ENCODE measurements at regions not wholly inside any gene's neighbourhood (a gene's known extent, or its start where the extent isn't known, plus 50 kb on each side); places are given as distances from the start of the nearest gene placed in this dataset.

- ChIA-PET POLR2A (interaction anchor here (0.6 kb wide), 1 partner anchor 37 kb away, joined by 4 read pairs; no protein-coding TSS in a partner anchor), CTCF (interaction anchor here (0.6 kb wide), 1 partner anchor 10 kb away, joined by 3 read pairs; no protein-coding TSS in a partner anchor)
- Mint-ChIP-seq H3K27me3 (peaks cover 53% of the 10 kb centered on the region), H3K9me3 (no peaks in the 10 kb centered on the region), H3K27ac (no peak overlapping the region), H3K4me3 (peak overlapping the region; percentile 72), H3K4me1 (peaks cover 15% of the 10 kb centered on the region), H3K36me3 (ENCODE audit: low read depth) (no peaks in the 10 kb centered on the region)
- no peak for DNase-seq
These were observed 61.1 kb downstream of the SPATA31C2 start for GRCh38 chr9:88077071-88077617.

GRCh38 chr9:88076286-88077070 lies 61.8 kb downstream of the SPATA31C2 start:
- CTCF ChIA-PET: interaction anchor here (0.6 kb wide), 1 partner anchor 9 kb away, joined by 3 read pairs; no protein-coding TSS in a partner anchor
- POLR2A ChIA-PET: interaction anchor here (0.6 kb wide), 2 partner anchors 37 to 97 kb away, joined by 3 to 4 read pairs; no protein-coding TSS in a partner anchor
- peaks cover 15% of the 10 kb centered on the region for H3K4me1 Mint-ChIP-seq
- no peaks in the 10 kb centered on the region for H3K9me3 Mint-ChIP-seq
- H3K27me3 Mint-ChIP-seq: peaks cover 57% of the 10 kb centered on the region
- H3K4me3 Mint-ChIP-seq: peak overlapping the region; percentile 72
- DNase-seq: peak; percentile 24
- no peak overlapping the region for H3K27ac Mint-ChIP-seq
- no peaks in the 10 kb centered on the region for H3K36me3 Mint-ChIP-seq (ENCODE audit: low read depth)

GRCh38 chr9:88075966-88076285 lies 62.3 kb downstream of the SPATA31C2 start:
- CTCF ChIA-PET: no interaction called here
- Mint-ChIP-seq H3K36me3 (ENCODE audit: low read depth) (no peaks in the 10 kb centered on the region), H3K4me1 (peaks cover 15% of the 10 kb centered on the region), H3K27ac (no peak overlapping the region), H3K9me3 (no peaks in the 10 kb centered on the region), H3K4me3 (peak overlapping the region; percentile 72), H3K27me3 (peaks cover 60% of the 10 kb centered on the region)
- POLR2A ChIA-PET: no interaction called here
- no peak for DNase-seq

GRCh38 chr9:88075506-88075905 lies 62.8 kb downstream of the SPATA31C2 start:
- CTCF ChIA-PET: no interaction called here
- Mint-ChIP-seq H3K27me3 (peaks cover 64% of the 10 kb centered on the region), H3K36me3 (ENCODE audit: low read depth) (no peaks in the 10 kb centered on the region), H3K27ac (no peak overlapping the region), H3K4me1 (peaks cover 15% of the 10 kb centered on the region), H3K4me3 (peak overlapping the region; percentile 72), H3K9me3 (no peaks in the 10 kb centered on the region)
- no peak for DNase-seq
- POLR2A ChIA-PET: no interaction called here

- CTCF ChIA-PET: no interaction called here
- H3K4me3 Mint-ChIP-seq: no peak overlapping the region
- DNase-seq: no peak
- no peak overlapping the region for H3K27ac Mint-ChIP-seq
- POLR2A ChIA-PET: no interaction called here
- H3K27me3 Mint-ChIP-seq: peaks cover 67% of the 10 kb centered on the region
- no peaks in the 10 kb centered on the region for H3K36me3 Mint-ChIP-seq (ENCODE audit: low read depth)
- H3K4me1 Mint-ChIP-seq: peaks cover 15% of the 10 kb centered on the region
- no peaks in the 10 kb centered on the region for H3K9me3 Mint-ChIP-seq
These were observed 63.3 kb downstream of the SPATA31C2 start for GRCh38 chr9:88074931-88075330.

- ChIA-PET POLR2A (no interaction called here), CTCF (no interaction called here)
- peaks cover 15% of the 10 kb centered on the region for H3K4me1 Mint-ChIP-seq
- H3K4me3 Mint-ChIP-seq: no peak overlapping the region
- H3K36me3 Mint-ChIP-seq (ENCODE audit: low read depth): no peaks in the 10 kb centered on the region
- no peak for DNase-seq
- H3K27ac Mint-ChIP-seq: no peak overlapping the region
- no peaks in the 10 kb centered on the region for H3K9me3 Mint-ChIP-seq
- H3K27me3 Mint-ChIP-seq: peaks cover 66% of the 10 kb centered on the region
These were observed 65.4 kb downstream of the SPATA31C2 start for GRCh38 chr9:88072831-88073375.

GRCh38 chr9:88071331-88071730 lies 66.9 kb downstream of the SPATA31C2 start:
- peaks cover 55% of the 10 kb centered on the region for H3K27me3 Mint-ChIP-seq
- ChIA-PET CTCF (no interaction called here), POLR2A (no interaction called here)
- H3K27ac Mint-ChIP-seq: no peak overlapping the region
- H3K4me3 Mint-ChIP-seq: no peak overlapping the region
- DNase-seq: no peak
- no peaks in the 10 kb centered on the region for H3K9me3 Mint-ChIP-seq
- H3K4me1 Mint-ChIP-seq: peaks cover 8% of the 10 kb centered on the region
- no peaks in the 10 kb centered on the region for H3K36me3 Mint-ChIP-seq (ENCODE audit: low read depth)

GRCh38 chr9:88065619-88066018 lies 72.7 kb downstream of the SPATA31C2 start:
- ChIA-PET POLR2A (no interaction called here), CTCF (no interaction called here)
- Mint-ChIP-seq H3K4me3 (no peak overlapping the region), H3K27me3 (peaks cover 16% of the 10 kb centered on the region), H3K4me1 (no peaks in the 10 kb centered on the region), H3K27ac (no peak overlapping the region), H3K36me3 (ENCODE audit: low read depth) (no peaks in the 10 kb centered on the region), H3K9me3 (no peaks in the 10 kb centered on the region)
- no peak for DNase-seq

GRCh38 chr9:88064554-88064953 lies 73.7 kb downstream of the SPATA31C2 start:
- no peak overlapping the region for H3K4me3 Mint-ChIP-seq
- no peaks in the 10 kb centered on the region for H3K36me3 Mint-ChIP-seq (ENCODE audit: low read depth)
- H3K9me3 Mint-ChIP-seq: no peaks in the 10 kb centered on the region
- no peaks in the 10 kb centered on the region for H3K4me1 Mint-ChIP-seq
- POLR2A ChIA-PET: no interaction called here
- H3K27ac Mint-ChIP-seq: no peak overlapping the region
- CTCF ChIA-PET: no interaction called here
- DNase-seq: no peak
- peaks cover 7% of the 10 kb centered on the region for H3K27me3 Mint-ChIP-seq

GRCh38 chr9:88060746-88061145 lies 77.5 kb downstream of the SPATA31C2 start:
- H3K27ac Mint-ChIP-seq: no peak overlapping the region
- H3K36me3 Mint-ChIP-seq (ENCODE audit: low read depth): no peaks in the 10 kb centered on the region
- CTCF ChIA-PET: interaction anchor here (1.7 kb wide), 1 partner anchor 54 kb away, joined by 4 read pairs; no protein-coding TSS in a partner anchor
- no peaks in the 10 kb centered on the region for H3K4me1 Mint-ChIP-seq
- H3K9me3 Mint-ChIP-seq: no peaks in the 10 kb centered on the region
- no peak for DNase-seq
- H3K4me3 Mint-ChIP-seq: no peak overlapping the region
- H3K27me3 Mint-ChIP-seq: peaks cover 8% of the 10 kb centered on the region
- POLR2A ChIA-PET: no interaction called here

GRCh38 chr9:88059469-88059868 lies 78.8 kb downstream of the SPATA31C2 start:
- H3K27me3 Mint-ChIP-seq: peaks cover 8% of the 10 kb centered on the region
- no peaks in the 10 kb centered on the region for H3K36me3 Mint-ChIP-seq (ENCODE audit: low read depth)
- CTCF ChIA-PET: no interaction called here
- H3K9me3 Mint-ChIP-seq: no peaks in the 10 kb centered on the region
- H3K27ac Mint-ChIP-seq: no peak overlapping the region
- no peak for DNase-seq
- no peaks in the 10 kb centered on the region for H3K4me1 Mint-ChIP-seq
- POLR2A ChIA-PET: no interaction called here
- H3K4me3 Mint-ChIP-seq: no peak overlapping the region

GRCh38 chr9:88056876-88057275 lies 81.4 kb downstream of the SPATA31C2 start:
- peaks cover 3% of the 10 kb centered on the region for H3K27me3 Mint-ChIP-seq
- no peaks in the 10 kb centered on the region for H3K36me3 Mint-ChIP-seq (ENCODE audit: low read depth)
- H3K4me3 Mint-ChIP-seq: no peak overlapping the region
- H3K9me3 Mint-ChIP-seq: no peaks in the 10 kb centered on the region
- ChIA-PET POLR2A (no interaction called here), CTCF (no interaction called here)
- no peak overlapping the region for H3K27ac Mint-ChIP-seq
- DNase-seq: no peak
- H3K4me1 Mint-ChIP-seq: no peaks in the 10 kb centered on the region

GRCh38 chr9:88053856-88054501 lies 79.6 kb upstream of the CDK20 start:
- Mint-ChIP-seq H3K9me3 (no peaks in the 10 kb centered on the region), H3K27me3 (peaks cover 3% of the 10 kb centered on the region), H3K4me3 (no peak overlapping the region), H3K4me1 (peaks cover 8% of the 10 kb centered on the region), H3K36me3 (ENCODE audit: low read depth) (no peaks in the 10 kb centered on the region), H3K27ac (no peak overlapping the region)
- ChIA-PET POLR2A (interaction anchor here (0.6 kb wide), 1 partner anchor 22 kb away, joined by 3 read pairs; no protein-coding TSS in a partner anchor), CTCF (no interaction called here)
- DNase-seq: no peak
